ENCODE measurements at regions not wholly inside any gene's neighbourhood (a gene's known extent, or its start where the extent isn't known, plus 50 kb on each side); places are given as distances from the start of the nearest gene placed in this dataset.

- H3F3A ChIP-seq (ENCODE audit: insufficient read depth, low read length, poor library complexity, severe bottlenecking) = no peaks in the 10 kb centered on the region
- no peak overlapping the region for H3K4me3 ChIP-seq (ENCODE audit: low read length)
- no peak for TF ChIP-seq POLR2AphosphoS5 (IDR thresholded peaks at IDR 0.05)
- TF ChIP-seq SMC3 (conservative IDR thresholded peaks at IDR 0.05; ENCODE audit: poor library complexity) = no peak
- TF ChIP-seq MXI1 (conservative IDR thresholded peaks at IDR 0.05; ENCODE audit: poor library complexity, severe bottlenecking) = no peak
- TF ChIP-seq EP300 (conservative IDR thresholded peaks at IDR 0.05; ENCODE audit: poor library complexity, severe bottlenecking) = no peak
- no peak for TF ChIP-seq EZH2 (IDR thresholded peaks at IDR 0.05; ENCODE audit: borderline replicate concordance, insufficient read depth, low read length, poor library complexity, severe bottlenecking)
- no peak for TF ChIP-seq CTCF (IDR thresholded peaks at IDR 0.05; ENCODE audit: poor library complexity, severe bottlenecking)
- no peak for TF ChIP-seq TAF1 (IDR thresholded peaks at IDR 0.05; ENCODE audit: low read depth)
- TF ChIP-seq RAD21 (conservative IDR thresholded peaks at IDR 0.05) = no peak
- TF ChIP-seq, protein P1, sequence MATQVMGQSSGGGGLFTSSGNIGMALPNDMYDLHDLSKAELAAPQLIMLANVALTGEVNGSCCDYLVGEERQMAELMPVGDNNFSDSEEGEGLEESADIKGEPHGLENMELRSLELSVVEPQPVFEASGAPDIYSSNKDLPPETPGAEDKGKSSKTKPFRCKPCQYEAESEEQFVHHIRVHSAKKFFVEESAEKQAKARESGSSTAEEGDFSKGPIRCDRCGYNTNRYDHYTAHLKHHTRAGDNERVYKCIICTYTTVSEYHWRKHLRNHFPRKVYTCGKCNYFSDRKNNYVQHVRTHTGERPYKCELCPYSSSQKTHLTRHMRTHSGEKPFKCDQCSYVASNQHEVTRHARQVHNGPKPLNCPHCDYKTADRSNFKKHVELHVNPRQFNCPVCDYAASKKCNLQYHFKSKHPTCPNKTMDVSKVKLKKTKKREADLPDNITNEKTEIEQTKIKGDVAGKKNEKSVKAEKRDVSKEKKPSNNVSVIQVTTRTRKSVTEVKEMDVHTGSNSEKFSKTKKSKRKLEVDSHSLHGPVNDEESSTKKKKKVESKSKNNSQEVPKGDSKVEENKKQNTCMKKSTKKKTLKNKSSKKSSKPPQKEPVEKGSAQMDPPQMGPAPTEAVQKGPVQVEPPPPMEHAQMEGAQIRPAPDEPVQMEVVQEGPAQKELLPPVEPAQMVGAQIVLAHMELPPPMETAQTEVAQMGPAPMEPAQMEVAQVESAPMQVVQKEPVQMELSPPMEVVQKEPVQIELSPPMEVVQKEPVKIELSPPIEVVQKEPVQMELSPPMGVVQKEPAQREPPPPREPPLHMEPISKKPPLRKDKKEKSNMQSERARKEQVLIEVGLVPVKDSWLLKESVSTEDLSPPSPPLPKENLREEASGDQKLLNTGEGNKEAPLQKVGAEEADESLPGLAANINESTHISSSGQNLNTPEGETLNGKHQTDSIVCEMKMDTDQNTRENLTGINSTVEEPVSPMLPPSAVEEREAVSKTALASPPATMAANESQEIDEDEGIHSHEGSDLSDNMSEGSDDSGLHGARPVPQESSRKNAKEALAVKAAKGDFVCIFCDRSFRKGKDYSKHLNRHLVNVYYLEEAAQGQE (IDR thresholded peaks at IDR 0.05; ENCODE audit: borderline replicate concordance) = no peak
- H3K9me2 ChIP-seq (ENCODE audit: insufficient read depth, low read length) = no peaks in the 10 kb centered on the region
- no peaks in the 10 kb centered on the region for H3K9me3 ChIP-seq (ENCODE audit: low read length)
- H3K79me2 ChIP-seq (replicated peaks; ENCODE audit: insufficient read depth, low read length) = no peaks in the 10 kb centered on the region
- H3K27me3 ChIP-seq (ENCODE audit: insufficient read depth, low read depth, low read length) = no peaks in the 10 kb centered on the region
- H3K9ac ChIP-seq (ENCODE audit: low read length) = no peak overlapping the region
- H2AFZ ChIP-seq (ENCODE audit: low read depth, low read length) = no peak overlapping the region
- no peak overlapping the region for H3K27ac ChIP-seq (ENCODE audit: low read length)
- H3K4me2 ChIP-seq (ENCODE audit: low read length) = no peak overlapping the region
- H3K36me3 ChIP-seq (ENCODE audit: insufficient read depth, low read length) = no peaks in the 10 kb centered on the region
- H4K20me1 ChIP-seq (ENCODE audit: insufficient read depth) = no peaks in the 10 kb centered on the region
Measured at GRCh38 chr20:11867291-11867919, 50.3 kb upstream of the BTBD3 start.

Small RNAs in the stretch of these regions (small RNA-seq; reads per million reads assigned to genes)
- 0 reads per million in 3 experiments for gene AL080274.1
- 0 to 0.58 (median 0.24) reads per million in 3 experiments for gene RN7SKP111

Measured in neural cell (in vitro differentiated cells).